Bone marrow (tissue), 2 donors: ENCODE measurements at regions not wholly inside any gene's neighbourhood (a gene's known extent, or its start where the extent isn't known, plus 50 kb on each side); places are given as distances from the start of the nearest gene placed in this dataset.
"Not testable (repeated sequence)": the region's sequence is repeated elsewhere in the genome, so short reads cannot be mapped to it uniquely, and the experiment has no call there.

Experiments used
- DNase-seq, 2 donors: peaks; one replicate each; lab custom pipeline; 2025; lab: John Stamatoyannopoulos, UW

- DNase-seq, result no peak
Observed at GRCh38 chr13:111064661-111065060, 50.4 kb upstream of the ARHGEF7 start.

GRCh38 chr13:111062966-111063365 is 52.1 kb upstream of the ARHGEF7 start:
- DNase-seq, result no peak

- no peak for DNase-seq
Observed at GRCh38 chr13:111062305-111062704, 52.8 kb upstream of the ARHGEF7 start.

- no peak for DNase-seq
Observed at GRCh38 chr13:111061358-111062045, 53.6 kb upstream of the ARHGEF7 start.

GRCh38 chr13:111060237-111060919 is 54.7 kb upstream of the ARHGEF7 start:
- DNase-seq, result no peak

GRCh38 chr13:111058796-111059506 is 56.2 kb upstream of the ARHGEF7 start:
- DNase-seq, result no peak

- DNase-seq, result not testable (repeated sequence)
Observed at GRCh38 chr13:111058339-111058738, 56.8 kb upstream of the ARHGEF7 start.

- DNase-seq, result not testable (repeated sequence)
Observed at GRCh38 chr13:111051726-111052232, 63.3 kb upstream of the ARHGEF7 start.

GRCh38 chr13:111051041-111051725 is 63.9 kb upstream of the ARHGEF7 start:
- DNase-seq, result no peak

- no peak for DNase-seq
Observed at GRCh38 chr13:111050539-111050879, 64.6 kb upstream of the ARHGEF7 start.

- no peak for DNase-seq
Observed at GRCh38 chr13:111049791-111050538, 65.1 kb upstream of the ARHGEF7 start.

GRCh38 chr13:111048387-111048786 is 66.7 kb upstream of the ARHGEF7 start:
- no peak for DNase-seq

GRCh38 chr13:111047326-111047725 is 67.8 kb upstream of the ARHGEF7 start:
- no peak for DNase-seq

- peak in 1 of 2 donors; percentile 92 for DNase-seq
Observed at GRCh38 chr13:111046590-111047141, 68.4 kb upstream of the ARHGEF7 start.

GRCh38 chr13:111045170-111045569 is 69.9 kb upstream of the ARHGEF7 start:
- no peak for DNase-seq

- no peak for DNase-seq
Observed at GRCh38 chr13:111044087-111044830, 70.9 kb upstream of the ARHGEF7 start.

GRCh38 chr13:111043575-111043982 is 71.5 kb upstream of the ARHGEF7 start:
- no peak for DNase-seq

- DNase-seq, result no peak
Observed at GRCh38 chr13:111042661-111043226, 72.4 kb upstream of the ARHGEF7 start.

- DNase-seq, result no peak
Observed at GRCh38 chr13:111040830-111041229, 74.3 kb upstream of the ARHGEF7 start.

- DNase-seq, result no peak
Observed at GRCh38 chr13:111039735-111040134, 75.4 kb upstream of the ARHGEF7 start.
